ENCODE measurements at regions not wholly inside any gene's neighbourhood (a gene's known extent, or its start where the extent isn't known, plus 50 kb on each side); places are given as distances from the start of the nearest gene placed in this dataset.

DNA sequence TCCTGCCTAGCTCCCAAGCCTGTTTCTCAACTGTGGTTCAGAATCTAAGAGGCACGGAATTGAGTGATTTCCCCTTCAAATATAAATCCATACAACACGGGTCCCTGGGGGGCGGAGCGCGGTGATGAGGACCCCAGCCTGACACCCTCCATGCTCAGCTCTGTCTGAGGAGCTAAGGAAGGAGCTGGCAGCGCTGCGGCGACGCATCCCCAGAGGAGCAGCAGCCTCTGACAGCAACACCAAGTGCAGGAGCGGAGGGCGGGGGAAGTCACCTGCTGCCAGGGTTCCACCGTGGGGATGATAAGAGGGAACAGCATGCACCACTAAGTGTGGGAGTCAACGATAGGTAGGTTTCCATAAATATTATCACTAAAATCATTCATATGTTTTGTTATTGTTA, 72.6 kb upstream of the VWC2 start:
- TF ChIP-seq, protein P1, sequence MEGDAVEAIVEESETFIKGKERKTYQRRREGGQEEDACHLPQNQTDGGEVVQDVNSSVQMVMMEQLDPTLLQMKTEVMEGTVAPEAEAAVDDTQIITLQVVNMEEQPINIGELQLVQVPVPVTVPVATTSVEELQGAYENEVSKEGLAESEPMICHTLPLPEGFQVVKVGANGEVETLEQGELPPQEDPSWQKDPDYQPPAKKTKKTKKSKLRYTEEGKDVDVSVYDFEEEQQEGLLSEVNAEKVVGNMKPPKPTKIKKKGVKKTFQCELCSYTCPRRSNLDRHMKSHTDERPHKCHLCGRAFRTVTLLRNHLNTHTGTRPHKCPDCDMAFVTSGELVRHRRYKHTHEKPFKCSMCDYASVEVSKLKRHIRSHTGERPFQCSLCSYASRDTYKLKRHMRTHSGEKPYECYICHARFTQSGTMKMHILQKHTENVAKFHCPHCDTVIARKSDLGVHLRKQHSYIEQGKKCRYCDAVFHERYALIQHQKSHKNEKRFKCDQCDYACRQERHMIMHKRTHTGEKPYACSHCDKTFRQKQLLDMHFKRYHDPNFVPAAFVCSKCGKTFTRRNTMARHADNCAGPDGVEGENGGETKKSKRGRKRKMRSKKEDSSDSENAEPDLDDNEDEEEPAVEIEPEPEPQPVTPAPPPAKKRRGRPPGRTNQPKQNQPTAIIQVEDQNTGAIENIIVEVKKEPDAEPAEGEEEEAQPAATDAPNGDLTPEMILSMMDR (IDR thresholded peaks at IDR 0.05; ENCODE audit: insufficient read depth, low read length, poor library complexity, severe bottlenecking), result no peak
- Histone ChIP-seq H3K27me3 (ENCODE audit: control insufficient read depth, insufficient read depth, low read length) (no peaks in the 10 kb centered on the region), H3K4me3 (ENCODE audit: low read depth, low read length) (no peak overlapping the region), H3K36me3 (ENCODE audit: control insufficient read depth, insufficient read depth, low read length) (no peaks in the 10 kb centered on the region)
- no peak for DNase-seq (ENCODE audit: low read depth)

DNA sequence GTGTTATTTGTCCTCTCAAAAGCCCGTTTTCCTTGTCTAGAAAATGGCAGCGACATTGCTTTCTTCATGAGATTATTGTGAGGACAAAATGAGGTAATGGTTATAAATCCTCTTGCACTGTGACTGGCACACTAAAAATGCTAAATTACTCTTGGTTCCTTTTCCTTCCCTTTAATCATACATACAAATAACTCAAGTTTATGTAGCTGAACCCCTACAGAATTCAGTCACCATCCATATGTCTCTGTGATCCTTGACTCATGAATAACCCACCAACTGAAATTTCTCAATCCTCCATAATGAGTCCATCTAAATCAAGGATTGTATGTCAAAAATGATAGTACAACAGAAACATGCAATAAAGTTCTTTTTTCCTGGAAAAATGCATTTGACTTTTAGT, 71.3 kb upstream of the VWC2 start:
- no peaks in the 10 kb centered on the region for H3K36me3 ChIP-seq (ENCODE audit: control insufficient read depth, insufficient read depth, low read length)
- TF ChIP-seq, protein P1 (IDR thresholded peaks at IDR 0.05; ENCODE audit: insufficient read depth, low read length, poor library complexity, severe bottlenecking), result no peak
- no peaks in the 10 kb centered on the region for H3K27me3 ChIP-seq (ENCODE audit: control insufficient read depth, insufficient read depth, low read length)
- no peak overlapping the region for H3K4me3 ChIP-seq (ENCODE audit: low read depth, low read length)
- no peak for DNase-seq (ENCODE audit: low read depth)

DNA sequence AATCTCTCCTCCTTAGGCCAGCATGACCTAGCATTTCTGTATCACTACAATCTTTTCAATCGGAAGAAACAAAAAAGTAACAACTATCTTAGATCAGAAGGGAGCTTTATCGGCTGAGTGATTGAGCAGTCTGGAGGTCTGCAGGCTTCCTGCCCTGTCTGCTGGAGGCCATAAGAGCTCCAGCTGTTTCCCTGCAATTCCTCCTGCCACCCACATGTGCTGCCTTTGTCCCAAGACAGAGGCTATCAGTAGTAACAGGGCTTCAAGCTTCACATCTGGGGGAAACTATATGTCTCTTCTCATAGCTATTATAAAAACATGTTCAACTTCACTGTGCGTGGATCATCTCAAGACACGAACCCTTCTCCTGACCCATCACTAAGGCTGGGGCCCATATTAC, 70.1 kb upstream of the VWC2 start:
- no peak for DNase-seq (ENCODE audit: low read depth)
- TF ChIP-seq, protein P1 (IDR thresholded peaks at IDR 0.05; ENCODE audit: insufficient read depth, low read length, poor library complexity, severe bottlenecking), result no peak
- H3K4me3 ChIP-seq (ENCODE audit: low read depth, low read length), result no peak overlapping the region
- H3K36me3 ChIP-seq (ENCODE audit: control insufficient read depth, insufficient read depth, low read length), result no peaks in the 10 kb centered on the region
- H3K27me3 ChIP-seq (ENCODE audit: control insufficient read depth, insufficient read depth, low read length), result no peaks in the 10 kb centered on the region

DNA sequence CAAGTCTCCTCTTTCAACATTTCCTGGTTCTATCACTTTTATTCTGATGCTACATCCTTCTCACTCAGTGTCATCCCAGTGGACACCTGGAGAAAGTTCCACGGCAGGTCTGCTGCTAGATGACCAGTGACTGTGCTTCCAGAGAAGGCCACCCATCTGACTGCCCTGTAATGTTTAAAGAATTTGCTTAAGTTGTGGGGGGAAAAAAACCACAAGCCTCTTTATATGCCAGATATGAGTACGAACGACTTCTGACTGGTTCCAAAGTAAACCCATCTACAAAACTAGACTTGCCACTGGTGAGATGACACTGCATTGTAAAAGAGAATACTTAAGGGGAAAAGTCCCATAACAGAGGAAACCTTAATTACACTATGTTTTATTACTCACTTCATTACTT, 69.6 kb upstream of the VWC2 start:
- Histone ChIP-seq H3K27me3 (ENCODE audit: control insufficient read depth, insufficient read depth, low read length) (no peaks in the 10 kb centered on the region), H3K4me3 (ENCODE audit: low read depth, low read length) (no peak overlapping the region), H3K36me3 (ENCODE audit: control insufficient read depth, insufficient read depth, low read length) (no peaks in the 10 kb centered on the region)
- TF ChIP-seq, protein P1 (IDR thresholded peaks at IDR 0.05; ENCODE audit: insufficient read depth, low read length, poor library complexity, severe bottlenecking), result no peak
- no peak for DNase-seq (ENCODE audit: low read depth)

DNA sequence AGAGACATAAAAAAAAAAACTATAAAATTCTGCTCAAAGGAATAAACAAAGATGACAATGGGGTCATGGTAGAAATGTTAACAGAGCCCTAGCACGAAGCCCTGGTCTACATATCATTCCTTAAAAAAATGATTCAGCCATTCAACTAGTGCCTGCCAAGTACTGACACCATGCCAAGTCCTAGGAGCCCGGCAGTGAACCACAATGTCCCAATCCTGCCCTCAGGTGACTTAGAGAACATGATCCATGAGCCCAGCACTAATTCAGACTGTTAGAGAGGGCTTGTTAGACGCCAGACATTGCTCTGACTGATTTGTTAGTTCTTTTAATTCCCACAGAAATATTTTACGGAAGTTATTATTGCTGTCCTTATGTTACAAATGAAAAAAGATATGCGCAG, 67.3 kb upstream of the VWC2 start:
- DNase-seq (ENCODE audit: low read depth), result no peak
- Histone ChIP-seq H3K27me3 (ENCODE audit: control insufficient read depth, insufficient read depth, low read length) (no peaks in the 10 kb centered on the region), H3K4me3 (ENCODE audit: low read depth, low read length) (no peak overlapping the region), H3K36me3 (ENCODE audit: control insufficient read depth, insufficient read depth, low read length) (no peaks in the 10 kb centered on the region)
- TF ChIP-seq, protein P1 (IDR thresholded peaks at IDR 0.05; ENCODE audit: insufficient read depth, low read length, poor library complexity, severe bottlenecking), result no peak

DNA sequence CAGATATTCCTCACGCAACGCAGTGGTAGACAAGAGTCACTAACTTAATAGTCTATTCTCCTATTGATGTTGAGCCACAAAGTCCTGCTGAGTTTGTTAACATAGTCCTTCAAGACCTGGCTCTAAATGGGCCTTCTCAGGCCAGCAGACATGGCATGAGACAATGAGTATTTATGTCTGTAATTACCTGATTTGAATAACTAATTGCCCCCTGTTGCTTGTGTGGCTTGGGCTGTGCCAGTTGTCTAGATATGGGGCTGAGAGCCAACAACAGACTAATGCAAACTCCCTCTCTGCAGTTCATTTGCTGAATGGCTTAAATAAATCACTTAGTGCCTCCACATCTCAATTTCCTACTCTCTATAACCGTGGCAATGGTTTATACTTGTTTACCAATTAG, 65.5 kb upstream of the VWC2 start:
- no peak for DNase-seq (ENCODE audit: low read depth)
- TF ChIP-seq, protein P1 (IDR thresholded peaks at IDR 0.05; ENCODE audit: insufficient read depth, low read length, poor library complexity, severe bottlenecking), result no peak
- no peaks in the 10 kb centered on the region for H3K36me3 ChIP-seq (ENCODE audit: control insufficient read depth, insufficient read depth, low read length)
- no peaks in the 10 kb centered on the region for H3K27me3 ChIP-seq (ENCODE audit: control insufficient read depth, insufficient read depth, low read length)
- H3K4me3 ChIP-seq (ENCODE audit: low read depth, low read length), result no peak overlapping the region

Measured in kidney epithelial cell (primary cell).